HG03354 (cell line): ENCODE measurements at regions not wholly inside any gene's neighbourhood (a gene's known extent, or its start where the extent isn't known, plus 50 kb on each side); places are given as distances from the start of the nearest gene placed in this dataset.

Source experiments
- ATAC-seq: cut with Tn5 transposase; IDR thresholded peaks from one replicate; pipeline ENCODE4 v1.9.1; 2021; ENCODE audit warnings: mild to moderate bottlenecking; ENCODE audit not compliant: unreplicated experiment, poor library complexity, severe bottlenecking

DNA sequence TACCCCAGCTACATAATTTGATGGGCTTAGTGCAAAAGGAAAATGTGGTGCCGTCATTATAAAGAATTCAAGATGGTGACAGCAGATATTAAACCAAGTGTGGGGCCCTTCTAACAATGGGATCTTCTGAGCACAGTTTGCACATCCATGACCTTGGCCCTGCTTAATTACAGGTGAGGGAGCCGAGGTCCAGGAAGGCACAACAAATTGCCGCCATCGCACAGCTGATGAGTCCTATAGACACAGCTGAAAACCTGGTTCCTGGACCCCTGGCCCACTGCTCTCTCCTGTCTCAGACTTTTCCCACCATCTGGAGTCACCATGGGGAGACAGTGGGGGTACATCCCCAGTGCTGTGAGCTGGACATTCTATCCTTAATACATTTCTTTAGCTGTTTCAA, 95.8 kb upstream of the MAP4K3 start:
- no peak for ATAC-seq

DNA sequence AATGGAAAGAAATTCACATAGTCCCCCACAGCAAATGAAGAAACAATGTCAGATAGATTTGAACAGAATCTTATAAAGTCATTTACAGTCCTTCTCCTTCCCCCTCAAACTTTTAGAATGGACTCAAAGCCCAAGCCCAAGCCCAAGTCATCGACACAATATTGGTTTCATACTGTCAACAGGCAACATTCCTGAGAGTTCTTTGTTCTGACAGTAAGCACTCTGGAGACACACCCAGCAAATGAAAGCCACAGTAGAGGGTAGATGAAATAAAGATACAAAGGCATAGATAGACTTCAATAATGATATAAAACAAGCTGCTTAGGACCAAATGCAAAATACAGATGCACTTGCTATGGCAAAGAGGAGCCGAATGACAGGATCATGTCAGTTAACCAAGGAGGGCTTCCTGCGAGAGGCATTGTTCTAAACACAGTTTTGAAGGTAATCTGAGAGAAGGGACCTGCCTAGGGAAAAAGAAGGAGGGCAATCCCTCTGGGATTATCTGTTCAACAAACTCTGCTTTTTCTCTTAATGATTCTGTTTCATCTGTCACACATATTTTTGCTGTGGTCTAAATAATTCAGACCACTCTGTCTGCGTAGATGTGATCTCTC, 97.1 kb upstream of the MAP4K3 start:
- ATAC-seq, result no peak

DNA sequence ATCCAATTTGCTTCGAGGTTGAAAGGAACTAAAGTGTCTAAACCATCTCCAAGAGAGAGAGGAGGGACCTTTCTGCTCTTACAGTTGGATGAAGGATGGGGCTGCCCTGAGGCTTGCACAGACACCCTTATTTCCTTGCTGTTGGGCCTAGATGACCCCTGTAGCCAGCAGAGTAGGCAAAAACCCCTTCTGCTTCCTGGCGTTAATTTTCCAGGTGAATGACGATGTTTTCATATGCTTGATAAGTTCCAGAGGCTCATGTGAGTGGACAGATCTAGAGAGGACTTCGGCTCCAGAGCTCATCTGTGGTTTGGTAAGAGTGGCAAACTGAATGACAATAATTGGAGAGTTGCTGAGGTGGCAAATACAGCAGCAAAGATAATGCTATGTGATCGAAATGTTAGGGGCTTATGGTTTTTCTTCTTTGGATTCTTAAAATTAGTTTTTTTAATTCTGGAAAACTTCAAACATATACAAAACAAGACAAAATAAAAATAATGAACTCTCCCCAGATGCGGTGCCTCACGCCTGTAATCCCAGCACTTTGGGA, 98.6 kb upstream of the MAP4K3 start:
- no peak for ATAC-seq

DNA sequence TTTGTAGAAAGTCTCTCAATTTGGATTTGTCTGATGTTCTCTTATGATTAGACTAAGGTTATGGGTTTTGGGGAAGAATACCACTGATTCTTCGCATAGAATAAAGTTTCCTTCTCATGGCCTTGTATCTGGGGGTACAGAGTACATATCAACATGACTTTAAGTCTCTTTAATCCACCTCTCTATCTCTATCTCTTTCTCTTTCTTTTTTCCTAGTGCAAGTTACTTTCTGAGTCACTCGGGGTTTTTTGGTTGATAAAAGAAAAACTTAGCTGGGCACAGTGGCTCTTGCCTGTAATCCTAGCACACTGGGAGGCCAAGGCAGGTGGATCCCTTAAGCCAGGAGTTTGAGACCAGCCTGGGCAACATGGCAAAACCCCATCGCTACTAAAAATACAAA, 100.1 kb upstream of the MAP4K3 start:
- no peak for ATAC-seq

DNA sequence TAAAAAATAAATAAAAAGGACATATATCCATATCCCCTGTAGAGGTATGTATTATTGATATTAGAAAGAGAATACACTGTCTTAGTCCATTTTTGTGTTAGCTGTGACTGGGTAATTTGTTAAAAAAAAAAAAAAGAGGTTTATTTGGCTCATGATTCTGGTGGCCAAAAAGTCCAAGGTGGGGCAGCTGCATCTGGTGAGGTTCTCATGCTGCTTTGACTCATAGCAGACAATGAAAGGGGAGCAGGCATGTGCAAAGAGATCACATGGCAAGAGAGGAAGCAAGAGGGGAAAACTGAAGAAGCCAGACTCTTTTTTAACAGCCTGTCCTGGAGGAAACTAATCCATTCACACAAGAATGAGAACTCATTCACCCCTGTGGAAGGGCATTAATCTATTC, 101.6 kb upstream of the MAP4K3 start:
- ATAC-seq, result no peak

DNA sequence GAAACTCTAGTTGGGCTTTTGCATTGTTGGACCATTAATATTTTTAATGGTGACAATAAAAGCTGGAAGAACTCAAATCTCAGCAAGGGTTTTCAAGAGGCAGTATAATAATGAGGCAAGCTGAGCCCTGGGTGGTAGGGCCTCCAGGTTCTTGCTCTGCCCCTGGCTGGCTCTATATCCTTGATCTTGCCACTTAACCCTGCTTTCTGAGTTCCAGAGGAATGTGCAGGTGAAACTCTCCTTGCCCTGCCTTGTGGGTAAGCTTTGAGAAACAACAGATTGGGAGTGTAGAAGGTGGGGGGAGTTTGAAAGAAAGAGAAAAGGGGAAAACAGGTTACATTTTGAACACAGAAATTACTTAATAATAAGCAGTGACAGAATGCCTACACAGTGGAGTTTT, 103.3 kb upstream of the MAP4K3 start:
- no peak for ATAC-seq

DNA sequence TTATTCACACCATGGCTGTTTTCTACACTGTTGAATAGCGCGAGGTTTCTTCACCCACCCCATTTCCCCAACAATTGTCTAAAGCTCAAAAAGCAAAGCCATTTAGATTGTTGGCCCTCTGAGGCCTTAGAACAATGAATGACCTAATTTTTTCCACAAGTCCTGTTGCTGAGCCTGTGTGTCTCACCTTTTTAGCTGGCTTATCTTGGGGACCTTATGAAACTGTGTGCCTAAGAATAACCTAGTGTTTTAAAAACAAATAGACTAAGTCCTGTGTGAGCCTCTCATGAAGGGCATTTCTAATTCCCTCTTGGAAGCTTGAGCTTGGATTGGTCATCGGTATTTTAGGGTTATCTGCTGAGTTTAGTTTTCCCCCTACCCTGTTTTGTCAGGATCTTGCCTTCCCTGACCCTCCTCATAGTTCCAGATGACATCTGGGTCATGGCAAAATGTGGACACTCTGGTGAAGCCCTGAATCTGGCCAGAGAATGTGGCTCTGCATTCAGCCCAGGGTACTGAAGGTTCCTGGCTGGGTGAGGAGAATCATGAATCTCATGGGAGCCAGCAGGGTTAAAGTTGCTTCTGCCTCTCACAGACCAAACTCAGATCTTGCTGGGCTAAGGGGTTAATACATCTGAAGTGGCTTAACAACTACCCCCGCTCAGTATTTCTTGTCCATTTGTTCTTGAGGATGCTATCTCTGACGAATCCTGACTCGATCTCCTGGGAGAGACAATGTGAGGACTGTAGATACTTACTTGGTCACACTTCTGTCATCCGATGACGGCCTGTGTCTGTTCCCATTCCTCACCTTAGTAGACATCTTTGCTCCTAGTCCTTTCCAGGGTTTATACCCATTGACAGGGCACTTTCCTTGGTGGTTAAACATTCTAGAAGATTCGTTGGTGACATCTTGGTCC, 104.2 kb upstream of the MAP4K3 start:
- ATAC-seq, result no peak

DNA sequence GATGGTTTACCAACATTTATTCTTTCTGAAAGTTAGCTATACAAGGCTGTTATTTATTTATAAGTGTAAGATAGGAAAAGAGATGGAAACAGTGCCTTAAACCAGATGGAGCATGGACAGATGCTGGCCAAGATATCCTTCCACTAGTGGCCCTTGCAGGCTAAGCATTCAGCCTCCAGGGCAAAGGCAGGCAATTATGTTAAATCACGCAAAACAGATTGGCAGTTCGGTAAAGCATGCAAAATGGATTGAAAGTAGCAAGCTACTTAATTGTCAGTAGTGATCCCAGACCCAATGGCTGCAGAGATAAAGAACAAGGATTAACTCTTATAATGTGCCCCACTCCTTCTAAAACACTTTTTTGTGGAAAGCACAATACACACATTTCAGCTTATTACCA, 105.4 kb upstream of the MAP4K3 start:
- ATAC-seq, result no peak

DNA sequence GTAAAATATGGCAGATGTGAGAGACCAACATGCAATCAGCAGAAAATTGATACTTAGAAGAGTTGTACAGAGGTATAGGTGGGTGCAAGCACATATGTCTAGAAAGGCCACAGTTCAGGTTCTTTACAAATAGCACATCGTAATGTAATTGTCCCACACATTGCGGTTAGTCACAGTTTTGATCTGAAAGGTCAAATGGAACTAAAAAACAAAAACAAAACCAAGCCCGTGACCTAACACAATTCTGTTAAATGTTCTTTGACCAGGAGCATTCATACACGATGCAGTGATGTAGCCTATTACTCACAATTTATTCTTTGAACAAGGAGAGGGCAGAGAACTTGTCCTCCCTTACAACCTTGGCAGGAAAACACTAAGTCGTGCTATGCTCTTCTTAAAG, 108.9 kb upstream of the MAP4K3 start:
- ATAC-seq, result no peak

DNA sequence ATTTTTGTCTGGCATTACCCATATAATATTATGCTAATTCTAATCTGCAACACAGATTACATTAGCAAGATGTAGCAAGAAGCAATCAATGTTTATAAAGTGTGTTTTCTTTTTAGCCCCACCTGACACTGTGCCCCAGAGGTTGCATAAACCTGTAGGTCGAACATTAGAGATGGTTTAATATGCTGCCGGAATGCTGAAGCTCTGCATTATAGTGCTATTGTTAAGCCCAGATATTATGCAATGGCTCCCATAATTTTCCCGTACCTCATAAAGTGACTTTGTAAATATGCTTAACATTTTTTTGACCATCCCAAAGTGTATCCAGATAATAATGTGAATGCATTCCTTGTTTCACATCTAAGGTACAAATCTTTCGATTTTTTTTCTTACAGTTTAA, 109.3 kb upstream of the MAP4K3 start:
- no peak for ATAC-seq

DNA sequence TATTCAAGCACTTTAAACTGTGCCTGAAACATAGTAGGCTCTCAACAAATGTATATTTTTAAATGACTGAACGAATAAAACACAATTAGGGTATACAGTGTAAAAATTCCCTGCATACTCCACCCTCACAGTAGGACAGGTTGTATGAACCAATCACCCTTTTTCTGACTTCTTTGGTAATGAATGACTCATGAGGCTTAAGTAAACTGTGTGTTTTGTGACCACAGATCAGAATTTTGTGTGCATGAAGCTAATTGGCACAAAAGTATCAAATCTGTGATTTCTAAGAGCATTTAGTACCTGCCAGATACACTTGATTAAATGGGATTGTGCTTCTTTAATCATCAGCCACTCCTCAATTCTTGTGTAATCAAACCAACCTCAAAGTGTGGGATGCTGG, 109.9 kb upstream of the MAP4K3 start:
- ATAC-seq, result no peak

DNA sequence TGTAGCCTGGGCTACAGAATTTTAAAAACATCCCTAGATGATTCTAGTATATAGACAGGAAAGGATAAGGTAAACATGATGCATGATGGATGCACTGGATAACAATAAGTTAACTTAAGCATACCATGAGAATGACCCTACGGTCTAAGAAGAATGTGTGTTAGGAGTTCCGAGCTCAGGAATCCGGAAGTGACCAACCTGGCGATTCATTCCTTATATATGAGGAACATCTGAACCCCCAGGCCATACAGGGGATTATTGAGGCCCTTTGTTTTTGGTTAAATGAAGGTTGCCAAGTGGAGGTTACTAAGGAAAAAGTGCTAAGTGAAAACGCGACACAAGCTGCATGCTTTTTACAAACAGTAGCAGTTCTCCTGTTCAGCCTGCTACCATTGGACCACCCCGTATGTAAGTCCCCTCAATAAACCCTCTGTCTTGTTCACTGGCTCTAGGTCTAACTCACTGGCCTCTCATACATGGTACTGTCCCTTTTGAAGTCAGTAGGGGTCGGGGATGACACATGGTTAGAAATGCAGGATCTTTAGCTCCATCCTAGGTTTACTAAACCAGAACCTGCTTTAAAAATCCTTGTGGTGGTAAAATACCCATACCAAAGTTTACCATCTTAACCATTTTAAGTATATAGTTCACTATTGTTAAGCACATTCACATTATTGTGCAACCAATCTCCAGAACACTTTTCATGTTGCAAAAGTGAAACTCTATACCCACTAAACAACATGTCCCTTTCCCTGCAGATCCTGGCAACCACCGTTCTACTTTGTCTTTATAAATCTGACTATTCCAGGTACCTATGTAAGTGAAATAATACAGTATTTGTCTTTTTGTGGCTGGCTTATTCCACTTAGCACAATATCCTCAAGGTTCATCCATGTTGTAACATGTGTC, 111.0 kb upstream of the MAP4K3 start:
- ATAC-seq, result no peak

DNA sequence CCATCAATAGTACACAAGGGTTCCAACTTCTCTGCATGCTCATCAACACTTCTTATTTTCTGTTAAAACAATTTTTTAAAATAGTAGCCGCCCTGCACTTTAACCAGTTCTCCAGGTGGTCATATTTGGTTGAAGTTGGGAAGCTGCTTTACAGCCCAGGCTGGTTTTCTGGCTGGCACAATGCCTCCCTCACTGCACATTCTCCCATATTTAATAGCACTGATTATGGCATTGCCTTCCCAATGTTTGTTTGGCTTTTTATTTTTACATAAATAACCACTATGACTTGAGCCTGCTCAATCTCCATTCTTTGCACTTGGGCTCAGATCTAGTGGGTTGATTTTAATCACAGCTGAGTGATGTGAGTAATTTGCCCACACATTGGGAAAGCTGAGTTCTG, 111.9 kb upstream of the MAP4K3 start:
- no peak for ATAC-seq

DNA sequence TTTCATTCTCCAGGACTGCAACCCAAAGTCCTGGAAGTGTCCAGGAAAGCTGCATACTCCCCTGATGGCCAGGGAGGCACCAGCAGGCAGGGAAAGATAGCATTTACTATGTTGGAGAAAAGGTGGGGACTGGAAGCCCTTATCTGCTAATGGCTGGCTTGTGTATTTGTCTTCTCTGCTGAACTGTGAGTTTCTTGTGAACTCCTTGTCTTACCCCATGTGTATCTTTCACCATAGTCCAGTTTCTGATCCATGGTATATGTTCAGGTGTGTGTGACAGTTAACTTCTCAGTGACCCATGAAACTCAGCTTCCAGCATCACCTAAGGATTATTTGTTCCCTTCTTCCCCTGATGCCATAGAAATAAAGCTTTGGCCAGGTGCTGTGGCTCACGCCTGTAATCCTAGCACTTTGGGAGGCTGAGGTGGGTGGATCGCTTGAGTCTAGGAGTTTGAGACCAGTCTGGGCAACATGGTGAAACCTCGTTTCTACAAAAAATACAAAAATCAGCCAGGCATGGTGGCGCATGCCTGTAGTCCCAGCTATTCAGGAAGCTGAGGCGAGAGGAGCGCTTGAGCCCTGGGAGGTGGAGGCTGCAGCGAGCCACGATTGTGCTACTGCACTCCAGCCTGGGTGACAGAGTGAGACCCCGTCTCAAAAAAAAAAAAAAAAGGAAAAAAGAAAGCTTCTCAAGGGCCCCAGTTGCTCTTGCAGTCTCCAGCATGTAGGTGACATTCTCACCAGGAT, 112.8 kb upstream of the MAP4K3 start:
- ATAC-seq, result no peak

DNA sequence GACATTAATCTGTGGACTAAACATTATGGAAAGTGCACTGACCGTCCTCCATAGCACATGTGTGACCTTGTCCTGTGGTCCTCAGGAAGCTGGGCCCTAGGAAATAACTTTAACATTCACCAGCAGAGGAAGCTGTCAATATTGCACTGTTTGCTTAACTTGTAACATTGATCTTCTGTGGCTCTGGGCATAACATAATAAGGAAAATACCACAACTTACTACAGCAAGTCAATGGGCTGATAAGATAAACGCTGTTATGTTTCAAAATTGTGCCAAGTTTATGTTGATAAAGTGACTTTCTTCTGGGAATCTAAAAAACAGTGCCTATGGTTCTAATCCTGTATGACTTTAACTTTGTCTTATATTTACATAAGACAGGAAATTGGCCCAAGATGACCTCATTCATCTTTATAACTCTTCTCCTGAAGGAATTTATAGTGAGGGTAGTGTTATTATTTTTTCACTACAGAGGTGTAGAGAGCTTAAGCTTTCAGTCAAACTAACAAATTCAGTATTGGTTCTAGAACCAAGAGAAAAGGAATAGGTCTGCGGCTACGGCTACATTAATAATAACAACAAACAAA, 113.7 kb upstream of the MAP4K3 start:
- no peak for ATAC-seq

DNA sequence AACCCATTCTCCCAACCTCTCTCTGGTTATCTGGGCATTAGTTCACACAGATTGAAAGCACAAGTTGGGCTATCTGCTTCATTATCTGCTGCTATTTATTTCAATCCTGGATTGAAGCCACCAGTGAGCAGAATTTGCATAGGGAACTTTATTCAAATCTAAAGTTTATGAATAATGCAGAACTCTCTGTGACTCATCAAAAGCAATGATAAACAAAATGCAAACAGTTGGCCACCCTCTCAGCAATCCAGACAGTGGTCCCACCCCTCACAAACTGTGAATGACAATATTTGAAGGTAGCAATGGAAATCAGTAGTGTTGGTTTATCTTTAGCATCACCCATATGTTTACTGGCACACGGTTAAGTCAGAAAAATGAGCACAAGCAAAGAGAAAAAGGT, 106.8 kb upstream of the TMEM178A start:
- ATAC-seq, result no peak

DNA sequence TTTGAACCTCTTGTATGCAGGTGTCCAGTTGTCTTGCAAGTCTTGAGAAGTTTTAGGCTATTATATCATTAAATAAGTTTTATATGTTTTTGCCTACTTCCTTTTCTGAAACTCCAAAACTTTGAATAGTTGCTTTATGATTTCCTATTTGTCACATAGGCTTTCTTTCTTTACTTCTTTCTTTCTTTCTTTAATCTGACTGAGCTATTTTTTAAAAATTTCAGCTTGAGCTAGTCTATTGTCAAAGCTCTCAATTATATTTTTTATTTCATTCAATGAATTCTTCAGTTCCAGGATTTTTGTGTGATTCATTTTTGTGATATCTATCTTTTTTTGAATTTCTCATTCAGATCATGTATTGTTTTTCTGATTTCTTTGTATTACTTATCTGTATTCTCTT, 102.1 kb upstream of the TMEM178A start:
- ATAC-seq, result no peak

DNA sequence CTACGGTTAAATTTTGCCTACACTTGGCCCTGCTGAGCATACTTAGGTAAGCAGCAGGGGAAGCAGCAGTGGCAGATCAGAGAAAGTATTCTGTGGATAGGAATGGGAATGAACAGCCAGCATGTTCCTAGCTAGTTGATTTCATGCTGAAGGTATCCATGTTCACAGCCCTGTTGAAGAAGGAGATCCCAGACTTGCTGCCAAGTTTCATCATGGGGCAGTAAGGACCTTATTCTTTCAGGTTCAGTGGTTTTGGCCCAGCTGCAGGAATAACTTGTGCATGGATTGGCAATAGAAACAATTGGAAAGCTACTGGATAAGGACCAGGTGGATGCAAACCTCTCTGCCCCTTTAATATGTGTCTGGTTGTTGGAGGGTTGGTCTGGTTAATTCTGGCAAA, 98.2 kb upstream of the TMEM178A start:
- no peak for ATAC-seq

DNA sequence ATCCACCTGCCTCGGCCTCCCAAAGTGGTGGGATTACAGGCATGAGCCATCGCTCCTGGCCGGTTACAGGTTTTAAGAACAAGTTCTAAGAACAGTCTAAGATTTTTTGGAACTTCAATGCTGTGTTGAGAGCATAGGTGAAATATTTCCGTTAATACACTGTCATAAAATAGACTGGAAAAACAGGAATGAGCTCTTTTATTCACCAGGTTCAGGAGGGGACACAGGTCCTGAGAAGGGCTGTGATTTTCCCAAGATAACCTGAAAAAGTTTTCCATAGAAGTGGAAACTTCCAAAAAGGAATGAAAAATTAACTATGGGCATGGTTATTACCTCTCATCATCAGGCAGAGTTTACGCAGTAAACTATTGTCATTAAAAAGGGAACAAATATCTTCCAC, 97.6 kb upstream of the TMEM178A start:
- no peak for ATAC-seq
